ENCODE measurements at regions not wholly inside any gene's neighbourhood (a gene's known extent, or its start where the extent isn't known, plus 50 kb on each side); places are given as distances from the start of the nearest gene placed in this dataset.

GRCh38 chr10:89144836-89145235 lies 62.3 kb downstream of the CH25H start:
- TF ChIP-seq POLR2AphosphoS5 (IDR thresholded peaks at IDR 0.05; ENCODE audit: low read depth, low read length): no peak
- TF ChIP-seq TAF1 (IDR thresholded peaks at IDR 0.05; ENCODE audit: borderline replicate concordance, low read depth, low read length): no peak
- no peak for TF ChIP-seq POLR2A (IDR thresholded peaks at IDR 0.05; ENCODE audit: low read depth, low read length)
